IMR-90 (cell line): ENCODE measurements at regions not wholly inside any gene's neighbourhood (a gene's known extent, or its start where the extent isn't known, plus 50 kb on each side); places are given as distances from the start of the nearest gene placed in this dataset.

ENCODE experiments used
- ATAC-seq: fragments of 200-7000 bp; cut with Tn5 transposase; 2 replicates; pipeline ENCODE4 v1.9.1; 2020; ENCODE audit warnings: low read depth, mild to moderate bottlenecking, moderate library complexity
- BruUV-seq: library from RNA; stranded (reverse); fragments of 400-500 nt; replicated peaks from 2 replicates; lab custom pipeline; 2021; lab: Mats Ljungman, UMichigan
- CTCF ChIA-PET: fragments of 300-600 bp; formaldehyde crosslinking; extraction: SDS; loops from one replicate; lab custom pipeline; 2021; ENCODE audit warnings: antibody characterized with exemption; lab: Yijun Ruan, JAX
- POLR2A ChIA-PET: fragments of 300-600 bp; sonication (Branson Sonifier 250); formaldehyde crosslinking; loops from one replicate; lab custom pipeline; 2022; ENCODE audit warnings: antibody characterized with exemption; ENCODE audit not compliant: unreplicated experiment; lab: Charles Lee
- DNase-seq: peaks from one replicate; pipeline ENCODE4 v3.0.0; 2013
- H2AFZ ChIP-seq: replicated peaks from 2 replicates; pipeline ENCODE3; 2013; ENCODE audit warnings: low read length, mild to moderate bottlenecking; ENCODE audit not compliant: poor library complexity
- H2AK5ac ChIP-seq: 2 replicates; pipeline ENCODE4 v1.6.1; 2013; ENCODE audit warnings: low read depth, low read length, inconsistent platforms
- H2AK9ac ChIP-seq: replicated peaks from 2 replicates; pipeline ENCODE3; 2013; ENCODE audit warnings: mild to moderate bottlenecking, low read depth, low read length, moderate library complexity; ENCODE audit not compliant: poor library complexity
- H2BK120ac ChIP-seq: 2 replicates; pipeline ENCODE4 v1.6.1; 2013; ENCODE audit warnings: low read depth, low read length, inconsistent platforms
- H2BK15ac ChIP-seq: 3 replicates; pipeline ENCODE4 v1.6.1; 2013; ENCODE audit warnings: low read depth, low read length, inconsistent platforms
- H2BK20ac ChIP-seq: 2 replicates; pipeline ENCODE4 v1.6.1; 2013; ENCODE audit warnings: low read depth, mild to moderate bottlenecking, inconsistent platforms, low read length, moderate library complexity
- H2BK5ac ChIP-seq: 2 replicates; pipeline ENCODE4 v1.6.1; 2013; ENCODE audit warnings: mild to moderate bottlenecking, low read depth, low read length, inconsistent platforms; ENCODE audit not compliant: poor library complexity, severe bottlenecking
- H3K14ac ChIP-seq: replicated peaks from 2 replicates; pipeline ENCODE4 v1.6.1; 2013; ENCODE audit warnings: low read depth, low read length, inconsistent platforms
- H3K18ac ChIP-seq: 2 replicates; pipeline ENCODE4 v1.6.1; 2013; ENCODE audit warnings: low read depth, low read length, control low read depth
- H3K23ac ChIP-seq: 2 replicates; pipeline ENCODE4 v1.6.1; 2013; ENCODE audit warnings: low read depth, low read length, inconsistent platforms
- H3K27ac ChIP-seq: 2 replicates; pipeline ENCODE4 v1.5.1; 2013; ENCODE audit warnings: mild to moderate bottlenecking, control low read depth, low read length; ENCODE audit not compliant: insufficient read depth
- H3K27me3 ChIP-seq: 2 replicates; pipeline ENCODE4 v1.6.1; 2013; ENCODE audit warnings: low read length; ENCODE audit not compliant: control insufficient read depth, insufficient read depth
- H3K36me3 ChIP-seq: 2 replicates; pipeline ENCODE4 v1.6.1; 2013; ENCODE audit warnings: low read length, mixed read lengths; ENCODE audit not compliant: control insufficient read depth, insufficient read depth
- H3K4ac ChIP-seq: 2 replicates; pipeline ENCODE4 v1.6.1; 2013; ENCODE audit warnings: low read depth, low read length, inconsistent platforms
- H3K4me1 ChIP-seq: 2 replicates; pipeline ENCODE4 v1.6.1; 2013; ENCODE audit warnings: low read length, mixed read lengths; ENCODE audit not compliant: control insufficient read depth, insufficient read depth
- H3K4me2 ChIP-seq: 2 replicates; pipeline ENCODE4 v1.6.1; 2013; ENCODE audit warnings: low read depth, mild to moderate bottlenecking, control low read depth, low read length, moderate library complexity
- H3K4me3 ChIP-seq: 2 replicates; pipeline ENCODE4 v1.5.1; 2013; ENCODE audit warnings: low read depth, mild to moderate bottlenecking, control low read depth, low read length, moderate library complexity; ENCODE audit not compliant: insufficient read depth
- H3K56ac ChIP-seq: 2 replicates; pipeline ENCODE4 v1.6.1; 2013; ENCODE audit warnings: low read length, inconsistent platforms; ENCODE audit not compliant: insufficient read depth; ENCODE audit errors: extremely low read depth
- H3K79me1 ChIP-seq, 2 experiments: 2 replicates each; pipeline ENCODE4 v1.6.1; 2013; ENCODE audit warnings: low read length in 2 of 2, inconsistent platforms in 1 of 2, low read depth in 1 of 2
- H3K9ac ChIP-seq: 2 replicates; pipeline ENCODE4 v1.6.1; 2013; ENCODE audit warnings: low read depth, low read length, control low read depth
- H3K9me1 ChIP-seq: 2 replicates; pipeline ENCODE4 v1.6.1; 2013; ENCODE audit warnings: low read length, inconsistent platforms; ENCODE audit not compliant: insufficient read depth
- H3K9me3 ChIP-seq: 2 replicates; pipeline ENCODE4 v1.6.1; 2013; ENCODE audit warnings: low read length; ENCODE audit not compliant: control insufficient read depth, insufficient read depth
- H4K20me1 ChIP-seq: 2 replicates; pipeline ENCODE4 v1.6.1; 2013; ENCODE audit warnings: low read length, inconsistent platforms; ENCODE audit not compliant: insufficient read depth
- H4K5ac ChIP-seq: 2 replicates; pipeline ENCODE4 v1.6.1; 2013; ENCODE audit warnings: mild to moderate bottlenecking, low read depth, low read length, control low read depth
- H4K8ac ChIP-seq, 2 experiments: 2 replicates each; pipeline ENCODE4 v1.6.1; 2013; ENCODE audit warnings: low read depth in 2 of 2, low read length in 2 of 2, control low read depth in 1 of 2, inconsistent platforms in 1 of 2
- H4K91ac ChIP-seq: 2 replicates; pipeline ENCODE4 v1.6.1; 2013; ENCODE audit warnings: low read depth, low read length, inconsistent platforms; ENCODE audit not compliant: insufficient read depth
- CEBPB ChIP-seq: IDR thresholded peaks from 2 replicates; pipeline ENCODE4 v1.6.1; 2012; ENCODE audit warnings: low read depth, low read length, improper control_type of control experiment
- FOS ChIP-seq: fragments of 150-350 bp; IDR thresholded peaks from 2 replicates; pipeline ENCODE4 v1.6.1; 2016; ENCODE audit warnings: low read depth, low read length
- MAZ ChIP-seq: IDR thresholded peaks from 2 replicates; pipeline ENCODE4 v1.6.1; 2012; ENCODE audit warnings: low read depth, mild to moderate bottlenecking, low read length, improper control_type of control experiment, moderate library complexity, borderline replicate concordance
- MXI1 ChIP-seq: IDR thresholded peaks from 2 replicates; pipeline ENCODE4 v1.6.1; 2012; ENCODE audit warnings: low read depth, mild to moderate bottlenecking, low read length, moderate library complexity, borderline replicate concordance
- NFE2L2 ChIP-seq: fragments of 150-350 bp; IDR thresholded peaks from 2 replicates; pipeline ENCODE4 v1.6.1; 2016; ENCODE audit warnings: low read depth, mild to moderate bottlenecking, low read length
- POLR2A ChIP-seq: IDR thresholded peaks from 2 replicates; pipeline ENCODE4 v1.6.1; 2012; ENCODE audit warnings: mild to moderate bottlenecking, low read depth, low read length
- RAD21 ChIP-seq: IDR thresholded peaks from 2 replicates; pipeline ENCODE4 v1.6.1; 2012; ENCODE audit warnings: low read length, improper control_type of control experiment
- RCOR1 ChIP-seq: IDR thresholded peaks from 2 replicates; pipeline ENCODE4 v1.6.1; 2012; ENCODE audit warnings: mild to moderate bottlenecking, low read length, improper control_type of control experiment; ENCODE audit not compliant: insufficient replicate concordance
- RFX5 ChIP-seq: IDR thresholded peaks from 2 replicates; pipeline ENCODE4 v1.8.0; 2012; ENCODE audit warnings: low read depth, mild to moderate bottlenecking, low read length, moderate library complexity
- SMC3 ChIP-seq: fragments of 150-350 bp; IDR thresholded peaks from 2 replicates; pipeline ENCODE4 v1.6.1; 2016; ENCODE audit warnings: low read depth, mild to moderate bottlenecking, antibody characterized with exemption, low read length, moderate library complexity
- WGBS, 2 experiments: methylation state at CpG; one replicate each; pipeline versions ENCODE4 v1.1.5 to v1.1.7; 2013; ENCODE audit warnings: missing lambda C conversion rate in 2 of 2; ENCODE audit not compliant: insufficient read length in 1 of 2; ENCODE audit errors: extremely low coverage in 2 of 2; 5-methylcytosine and 5-hydroxymethylcytosine counted together
- dilution Hi-C: fragments of 300-500 bp; cut with HindIII; formaldehyde crosslinking; loops from one replicate; pipeline ENCODE4 v1.14.3; 2018; ENCODE audit warnings: low sequenced_read_pairs; ENCODE audit not compliant: unreplicated experiment
- in situ Hi-C: fragments of 300-500 bp; cut with MboI; formaldehyde crosslinking; loops from 3 replicates; pipeline ENCODE4 v1.14.3; 2019; ENCODE audit warnings: low sequenced_read_pairs, inconsistent platforms, mixed read lengths
- intact Hi-C: fragments of 100-400 bp; cut with micrococcal nuclease; formaldehyde crosslinking; loops from 2 replicates; pipeline ENCODE4 v1.10.0; 2022
- TF ChIP-seq, protein P1 (sequence below): conservative IDR thresholded peaks from 2 replicates; pipeline ENCODE4 v1.5.1; 2012; ENCODE audit warnings: mild to moderate bottlenecking, low read depth, low read length, improper control_type of control experiment
- TF ChIP-seq, protein P2 (sequence below): fragments of 150-350 bp; IDR thresholded peaks from 2 replicates; pipeline ENCODE4 v1.6.1; 2017; ENCODE audit warnings: mild to moderate bottlenecking, antibody characterized with exemption, low read length, low read depth

DNA sequence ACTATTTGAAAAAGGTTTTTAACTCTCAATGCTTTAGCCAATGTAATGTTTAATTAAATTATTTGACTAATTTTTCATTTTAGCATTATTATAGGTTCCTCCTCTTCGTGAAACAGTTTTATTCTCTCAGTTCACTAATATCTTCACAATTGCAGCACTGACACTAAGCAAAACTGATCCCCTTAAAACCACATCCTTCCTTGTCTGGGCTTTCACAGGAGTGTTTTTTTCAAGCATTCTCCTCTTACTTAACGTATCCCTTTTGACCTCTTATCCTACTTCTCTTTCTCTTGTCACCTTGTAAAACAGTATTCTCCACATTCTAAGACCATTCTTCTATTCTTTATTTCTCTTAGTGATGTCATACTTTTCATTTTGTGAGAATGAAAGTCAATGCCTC, 112.8 kb downstream of the DSC3 start:
- H4K91ac ChIP-seq: no peak overlapping the region
- no peak overlapping the region for H2BK15ac ChIP-seq
- H2AK5ac ChIP-seq: no peak overlapping the region
- H3K4me1 ChIP-seq: no peaks in the 10 kb centered on the region
- no peak overlapping the region for H3K9ac ChIP-seq
- no peaks in the 10 kb centered on the region for H4K20me1 ChIP-seq
- no peak overlapping the region for H4K5ac ChIP-seq
- dilution Hi-C loops (no loop called here), intact Hi-C loops (no loop called here), in situ Hi-C loops (no loop called here)
- no peak overlapping the region for H3K56ac ChIP-seq
- no peak overlapping the region for H2AK9ac ChIP-seq
- H3K4me3 ChIP-seq: no peak overlapping the region
- no peak for ATAC-seq
- no peak for DNase-seq
- TF ChIP-seq RAD21 (no peak), FOS (no peak), RCOR1 (no peak), SMC3 (no peak), RFX5 (no peak), POLR2A (no peak), MAZ (no peak), NFE2L2 (no peak), MXI1 (no peak), CEBPB (no peak)
- TF ChIP-seq, protein P1, sequence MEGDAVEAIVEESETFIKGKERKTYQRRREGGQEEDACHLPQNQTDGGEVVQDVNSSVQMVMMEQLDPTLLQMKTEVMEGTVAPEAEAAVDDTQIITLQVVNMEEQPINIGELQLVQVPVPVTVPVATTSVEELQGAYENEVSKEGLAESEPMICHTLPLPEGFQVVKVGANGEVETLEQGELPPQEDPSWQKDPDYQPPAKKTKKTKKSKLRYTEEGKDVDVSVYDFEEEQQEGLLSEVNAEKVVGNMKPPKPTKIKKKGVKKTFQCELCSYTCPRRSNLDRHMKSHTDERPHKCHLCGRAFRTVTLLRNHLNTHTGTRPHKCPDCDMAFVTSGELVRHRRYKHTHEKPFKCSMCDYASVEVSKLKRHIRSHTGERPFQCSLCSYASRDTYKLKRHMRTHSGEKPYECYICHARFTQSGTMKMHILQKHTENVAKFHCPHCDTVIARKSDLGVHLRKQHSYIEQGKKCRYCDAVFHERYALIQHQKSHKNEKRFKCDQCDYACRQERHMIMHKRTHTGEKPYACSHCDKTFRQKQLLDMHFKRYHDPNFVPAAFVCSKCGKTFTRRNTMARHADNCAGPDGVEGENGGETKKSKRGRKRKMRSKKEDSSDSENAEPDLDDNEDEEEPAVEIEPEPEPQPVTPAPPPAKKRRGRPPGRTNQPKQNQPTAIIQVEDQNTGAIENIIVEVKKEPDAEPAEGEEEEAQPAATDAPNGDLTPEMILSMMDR: no peak
- TF ChIP-seq, protein P2, sequence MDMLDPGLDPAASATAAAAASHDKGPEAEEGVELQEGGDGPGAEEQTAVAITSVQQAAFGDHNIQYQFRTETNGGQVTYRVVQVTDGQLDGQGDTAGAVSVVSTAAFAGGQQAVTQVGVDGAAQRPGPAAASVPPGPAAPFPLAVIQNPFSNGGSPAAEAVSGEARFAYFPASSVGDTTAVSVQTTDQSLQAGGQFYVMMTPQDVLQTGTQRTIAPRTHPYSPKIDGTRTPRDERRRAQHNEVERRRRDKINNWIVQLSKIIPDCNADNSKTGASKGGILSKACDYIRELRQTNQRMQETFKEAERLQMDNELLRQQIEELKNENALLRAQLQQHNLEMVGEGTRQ: no peak
- no peak overlapping the region for H3K4me2 ChIP-seq
- no peak overlapping the region for H3K4ac ChIP-seq
- BruUV-seq: no TSS peak
- POLR2A ChIA-PET: no interaction called here
- H2AFZ ChIP-seq: no peak overlapping the region
- no peak overlapping the region for H3K27ac ChIP-seq
- 0 out of 2 replicates have a peak, but pooled peaks cover 1% of the 10 kb centered on the region for H3K9me3 ChIP-seq
- no peak overlapping the region for H3K18ac ChIP-seq
- no peaks in the 10 kb centered on the region for H3K9me1 ChIP-seq
- H2BK5ac ChIP-seq: no peak overlapping the region
- no peak overlapping the region for H3K14ac ChIP-seq
- no peak overlapping the region for H3K23ac ChIP-seq
- no peak overlapping the region for H2BK120ac ChIP-seq
- CTCF ChIA-PET: no interaction called here
- no peaks in the 10 kb centered on the region for H3K36me3 ChIP-seq
- no peaks in the 10 kb centered on the region for H3K27me3 ChIP-seq
- H2BK20ac ChIP-seq: no peak overlapping the region
- H4K8ac ChIP-seq: no peak overlapping the region
- H3K79me1 ChIP-seq: no peaks in the 10 kb centered on the region
- no CpG with 5 or more reads among the region's 2 CpGs for WGBS, 2 experiments
